Uterus (tissue), 3 donors: ENCODE measurements at regions not wholly inside any gene's neighbourhood (a gene's known extent, or its start where the extent isn't known, plus 50 kb on each side); places are given as distances from the start of the nearest gene placed in this dataset.

ENCODE experiments used
- DNase-seq, 2 donors: peaks; one replicate each; pipeline ENCODE4 v3.0.0-alpha.2; 2019 to 2020
- H3K27ac ChIP-seq, 2 donors: fragments of 200-600 bp; sonication (generic); 1 replicate in 1 of 2; 2 replicates in 1 of 2; pipeline ENCODE4 v1.5.1; 2016 to 2018
- H3K27me3 ChIP-seq, 2 donors: fragments of 200-600 bp; sonication (generic); one replicate each; pipeline ENCODE4 v1.5.1; 2018 to 2019; ENCODE audit warnings: control low read depth in 1 of 2
- H3K36me3 ChIP-seq, 2 donors: fragments of 200-600 bp; sonication (generic); one replicate each; pipeline ENCODE4 v1.5.1; 2019; ENCODE audit warnings: control low read depth in 1 of 2
- H3K4me1 ChIP-seq, 2 donors: fragments of 200-600 bp; sonication (generic); one replicate each; pipeline ENCODE4 v1.5.1; 2018 to 2019; ENCODE audit warnings: control low read depth in 1 of 2
- H3K4me3 ChIP-seq, 2 donors: fragments of 200-600 bp; sonication (generic); 1 replicate in 1 of 2; 2 replicates in 1 of 2; pipeline ENCODE4 v1.5.1; 2018 to 2019; ENCODE audit warnings: mild to moderate bottlenecking in 1 of 2
- H3K9me3 ChIP-seq, 2 donors: fragments of 200-600 bp; sonication (generic); one replicate each; pipeline ENCODE4 v1.5.1; 2019; ENCODE audit warnings: control low read depth in 1 of 2
- POLR2A ChIP-seq, 2 donors: fragments of 450-650 bp; IDR thresholded peaks; one replicate each; pipeline ENCODE4 v1.6.1; 2016; ENCODE audit warnings: antibody characterized with exemption in 2 of 2, mild to moderate bottlenecking in 1 of 2, moderate library complexity in 1 of 2
- intact Hi-C: fragments of 100-400 bp; cut with DNase I; formaldehyde crosslinking; loops from one replicate; pipeline ENCODE4 v1.15.1; 2023; ENCODE audit warnings: low total_unique reads
- TF ChIP-seq, protein P1 (sequence below), 4 experiments: fragments of 200-600 bp in 2 of 4; fragments of 450-650 bp in 2 of 4; sonication (generic) in 2 of 4; IDR thresholded peaks; one replicate each; pipeline ENCODE4 v1.5.1; 2016 to 2019; ENCODE audit warnings: antibody characterized with exemption in 4 of 4, mild to moderate bottlenecking in 2 of 4, moderate library complexity in 1 of 4
- donor health status: DM: yes; HTN: yes; CAD: no.

DNA sequence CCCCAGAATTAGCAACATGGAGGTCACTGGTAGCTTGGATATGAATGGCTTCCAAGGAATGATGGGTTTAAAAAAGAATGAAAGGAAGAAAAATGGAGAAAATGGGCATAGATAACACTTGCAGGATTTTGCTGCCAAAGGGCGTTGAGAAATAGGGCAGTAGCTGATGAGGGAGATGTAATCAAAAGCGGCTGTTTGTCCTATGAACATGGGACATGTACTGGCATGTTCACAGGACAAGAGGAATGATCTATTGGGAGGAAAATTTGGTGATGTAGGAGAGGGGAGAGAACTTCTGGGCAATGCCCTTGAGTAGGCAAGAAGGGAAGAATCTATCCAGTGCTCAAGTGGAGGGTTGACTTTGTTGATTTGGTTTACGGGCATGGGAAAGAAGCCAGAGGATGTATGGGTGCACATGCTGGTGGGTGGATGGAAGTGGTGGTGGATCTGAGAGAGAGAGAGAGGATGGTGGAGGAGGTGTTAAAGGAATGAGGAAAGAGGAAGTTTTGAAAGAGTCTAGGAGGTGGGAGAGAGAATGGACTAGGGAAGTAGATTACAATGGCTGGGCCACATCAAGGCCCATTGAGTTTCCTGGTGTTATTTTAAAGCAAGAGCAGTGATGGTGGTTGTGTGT lies 115.1 kb upstream of the MVB12B start:
- H3K36me3 ChIP-seq = no peaks in the 10 kb centered on the region
- H3K9me3 ChIP-seq = peaks cover 0 to 6% of the 10 kb centered on the region in 2 donors
- TF ChIP-seq, protein P1, sequence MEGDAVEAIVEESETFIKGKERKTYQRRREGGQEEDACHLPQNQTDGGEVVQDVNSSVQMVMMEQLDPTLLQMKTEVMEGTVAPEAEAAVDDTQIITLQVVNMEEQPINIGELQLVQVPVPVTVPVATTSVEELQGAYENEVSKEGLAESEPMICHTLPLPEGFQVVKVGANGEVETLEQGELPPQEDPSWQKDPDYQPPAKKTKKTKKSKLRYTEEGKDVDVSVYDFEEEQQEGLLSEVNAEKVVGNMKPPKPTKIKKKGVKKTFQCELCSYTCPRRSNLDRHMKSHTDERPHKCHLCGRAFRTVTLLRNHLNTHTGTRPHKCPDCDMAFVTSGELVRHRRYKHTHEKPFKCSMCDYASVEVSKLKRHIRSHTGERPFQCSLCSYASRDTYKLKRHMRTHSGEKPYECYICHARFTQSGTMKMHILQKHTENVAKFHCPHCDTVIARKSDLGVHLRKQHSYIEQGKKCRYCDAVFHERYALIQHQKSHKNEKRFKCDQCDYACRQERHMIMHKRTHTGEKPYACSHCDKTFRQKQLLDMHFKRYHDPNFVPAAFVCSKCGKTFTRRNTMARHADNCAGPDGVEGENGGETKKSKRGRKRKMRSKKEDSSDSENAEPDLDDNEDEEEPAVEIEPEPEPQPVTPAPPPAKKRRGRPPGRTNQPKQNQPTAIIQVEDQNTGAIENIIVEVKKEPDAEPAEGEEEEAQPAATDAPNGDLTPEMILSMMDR (IDR thresholded peaks at IDR 0.05) = no peak
- TF ChIP-seq POLR2A (IDR thresholded peaks at IDR 0.05) = no peak
- DNase-seq = no peak
- intact Hi-C loops = no loop called here
- H3K27ac ChIP-seq = no peak overlapping the region
- H3K4me3 ChIP-seq = no peak overlapping the region
- H3K27me3 ChIP-seq = no peaks in the 10 kb centered on the region
- H3K4me1 ChIP-seq = no peaks in the 10 kb centered on the region

- H3K4me3 ChIP-seq = no peak overlapping the region
- intact Hi-C loops = no loop called here
Observed at GRCh38 chr9:126215486-126215885, 111.1 kb upstream of the MVB12B start.

GRCh38 chr9:126216826-126217225 lies 109.8 kb upstream of the MVB12B start:
- Histone ChIP-seq H3K4me3 (no peak overlapping the region), H3K4me1 (no peaks in the 10 kb centered on the region), H3K27me3 (peaks cover 0 to 8% of the 10 kb centered on the region in 2 donors), H3K9me3 (peaks cover 0 to 6% of the 10 kb centered on the region in 2 donors), H3K36me3 (no peaks in the 10 kb centered on the region), H3K27ac (no peak overlapping the region)
- TF ChIP-seq POLR2A (IDR thresholded peaks at IDR 0.05) = no peak
- TF ChIP-seq, protein P1 (IDR thresholded peaks at IDR 0.05) = no peak
- intact Hi-C loops = no loop called here
- no peak for DNase-seq

More at GRCh38 chr9:126215486-126215885, 111.1 kb upstream of the MVB12B start:
- TF ChIP-seq POLR2A (IDR thresholded peaks at IDR 0.05) = no peak
- TF ChIP-seq, protein P1 (IDR thresholded peaks at IDR 0.05) = no peak
- no peak overlapping the region for H3K27ac ChIP-seq
- H3K4me1 ChIP-seq = no peaks in the 10 kb centered on the region
- no peak for DNase-seq
- peaks cover 0 to 6% of the 10 kb centered on the region in 2 donors for H3K9me3 ChIP-seq
- H3K36me3 ChIP-seq = no peaks in the 10 kb centered on the region
- no peaks in the 10 kb centered on the region for H3K27me3 ChIP-seq

GRCh38 chr9:126217250-126217653 lies 109.4 kb upstream of the MVB12B start:
- Histone ChIP-seq H3K36me3 (no peaks in the 10 kb centered on the region), H3K9me3 (peaks cover 0 to 6% of the 10 kb centered on the region in 2 donors), H3K27ac (no peak overlapping the region), H3K4me3 (no peak overlapping the region), H3K27me3 (peaks cover 0 to 12% of the 10 kb centered on the region in 2 donors), H3K4me1 (no peaks in the 10 kb centered on the region)
- intact Hi-C loops = no loop called here
- TF ChIP-seq, protein P1 (IDR thresholded peaks at IDR 0.05) = no peak
- TF ChIP-seq POLR2A (IDR thresholded peaks at IDR 0.05) = no peak
- DNase-seq = no peak

GRCh38 chr9:126217797-126218196 lies 108.8 kb upstream of the MVB12B start:
- no peak for DNase-seq

More at GRCh38 chr9:126217797-126218196, 108.8 kb upstream of the MVB12B start:
- intact Hi-C loops = no loop called here
- no peaks in the 10 kb centered on the region for H3K36me3 ChIP-seq
- H3K27ac ChIP-seq = no peak overlapping the region
- H3K9me3 ChIP-seq = peaks cover 0 to 6% of the 10 kb centered on the region in 2 donors
- TF ChIP-seq, protein P1 (IDR thresholded peaks at IDR 0.05) = no peak
- no peak for TF ChIP-seq POLR2A (IDR thresholded peaks at IDR 0.05)
- peaks cover 0 to 18% of the 10 kb centered on the region in 2 donors for H3K27me3 ChIP-seq
- no peaks in the 10 kb centered on the region for H3K4me1 ChIP-seq
- H3K4me3 ChIP-seq = no peak overlapping the region
